HepG2 (cell line): ENCODE measurements at regions not wholly inside any gene's neighbourhood (a gene's known extent, or its start where the extent isn't known, plus 50 kb on each side); places are given as distances from the start of the nearest gene placed in this dataset.

Experiments used
- ATAC-seq: fragments of 200-7000 bp; cut with Tn5 transposase; 3 replicates; pipeline ENCODE4 v1.9.1; 2020; ENCODE audit warnings: mild to moderate bottlenecking, moderate library complexity
- BruUV-seq: library from RNA; stranded (reverse); fragments of 400-500 nt; replicated peaks from 2 replicates; lab custom pipeline; 2021; lab: Mats Ljungman, UMichigan
- CTCF ChIA-PET: fragments of 300-600 bp; formaldehyde crosslinking; extraction: SDS; loops from one replicate; lab custom pipeline; 2021; ENCODE audit warnings: low total read pairs, inconsistent platforms, low intra/inter-chr PET ratio; lab: Yijun Ruan, JAX
- POLR2A ChIA-PET: fragments of 350-600 bp; sonication (Branson Sonifier 250); formaldehyde crosslinking; loops from one replicate; lab custom pipeline; 2020; ENCODE audit warnings: antibody characterized with exemption, inconsistent platforms; lab: Yijun Ruan, JAX
- DNase-seq: peaks from one replicate; pipeline ENCODE4 v3.0.0-alpha.2; 2015; ENCODE audit warnings: low spot score
- FAIRE-seq: peaks from 3 replicates; lab custom pipeline; 2011; peaks lifted over from hg19 to GRCh38; lab: Jason Lieb, UNC
- H2AFZ ChIP-seq: one replicate; pipeline ENCODE4 v1.6.1; 2011; ENCODE audit warnings: low read length, inconsistent platforms
- H3K27ac ChIP-seq: fragments of 300-600 bp; 3 replicates; pipeline ENCODE4 v1.8.0; 2011; ENCODE audit warnings: mixed run types, mild to moderate bottlenecking, mixed read lengths, low read length, inconsistent platforms; ENCODE audit not compliant: insufficient read depth; ENCODE audit errors: extremely low read length
- H3K27me3 ChIP-seq, 2 experiments: fragments of 200-600 bp in 1 of 2; 2 replicates in 1 of 2; 3 replicates in 1 of 2; pipeline versions ENCODE4 v1.6.0 to v1.8.0; 2011; ENCODE audit warnings: low read length in 2 of 2, mild to moderate bottlenecking in 2 of 2, moderate library complexity in 2 of 2, inconsistent platforms in 1 of 2; ENCODE audit not compliant: insufficient read depth in 2 of 2, control insufficient read depth in 1 of 2
- H3K36me3 ChIP-seq, 2 experiments: fragments of 200-600 bp in 1 of 2; replicated peaks in 1 of 2; 2 replicates in 1 of 2; 3 replicates in 1 of 2; pipeline versions ENCODE4 v1.5.1 to v1.8.0; 2011; ENCODE audit warnings: low read length in 2 of 2, inconsistent platforms in 1 of 2; ENCODE audit not compliant: insufficient read depth in 2 of 2, control insufficient read depth in 1 of 2
- H3K4me1 ChIP-seq: 2 replicates; pipeline ENCODE4 v1.5.1; 2012; ENCODE audit warnings: low read length, inconsistent platforms; ENCODE audit not compliant: insufficient read depth
- H3K4me2 ChIP-seq: 2 replicates; pipeline ENCODE4 v1.6.0; 2011; ENCODE audit warnings: low read depth, low read length, inconsistent platforms
- H3K4me3 ChIP-seq, 3 experiments: fragments of 200-600 bp in 1 of 3; sonication (generic), shearing (Covaris generic) in 1 of 3; replicated peaks in 1 of 3; 2 replicates each; pipeline ENCODE4 v1.5.1; 2011 to 2016; ENCODE audit warnings: low read length in 3 of 3, inconsistent platforms in 2 of 3, low read depth in 2 of 3, mild to moderate bottlenecking in 2 of 3, control low read depth in 1 of 3, mixed read lengths in 1 of 3; ENCODE audit not compliant: insufficient read depth in 1 of 3
- H3K79me2 ChIP-seq: one replicate; pipeline ENCODE4 v1.6.1; 2011; ENCODE audit warnings: low read length, inconsistent platforms; ENCODE audit not compliant: insufficient read depth
- H3K9ac ChIP-seq: 2 replicates; pipeline ENCODE4 v1.6.0; 2011; ENCODE audit warnings: mild to moderate bottlenecking, low read depth, low read length, inconsistent platforms; ENCODE audit not compliant: insufficient read depth
- H3K9me3 ChIP-seq: 2 replicates; pipeline ENCODE4 v1.5.1; 2012; ENCODE audit warnings: mild to moderate bottlenecking, low read length
- H4K20me1 ChIP-seq: 2 replicates; pipeline ENCODE4 v1.6.0; 2011; ENCODE audit warnings: inconsistent platforms, mild to moderate bottlenecking, low read length, moderate library complexity; ENCODE audit not compliant: insufficient read depth
- ARID2 ChIP-seq: sonication (generic); formaldehyde crosslinking; IDR thresholded peaks from 2 replicates; pipeline ENCODE4 v1.8.1; 2022; ENCODE audit warnings: mild to moderate bottlenecking, missing genetic modification reagents, borderline replicate concordance
- ATF7 ChIP-seq, 2 experiments: fragments of 450-650 bp in 1 of 2; sonication (generic) in 1 of 2; formaldehyde crosslinking in 1 of 2; IDR thresholded peaks; 2 replicates each; pipeline versions ENCODE4 v1.4.0 to v1.6.1; 2016 to 2020; ENCODE audit warnings: antibody characterized with exemption in 1 of 2, mild to moderate bottlenecking in 1 of 2, missing genetic modification reagents in 1 of 2
- CCDC6 ChIP-seq: sonication (generic); formaldehyde crosslinking; IDR thresholded peaks from 2 replicates; pipeline ENCODE4 v1.8.1; 2022; ENCODE audit warnings: mild to moderate bottlenecking, missing genetic modification reagents, moderate library complexity
- CHD2 ChIP-seq: IDR thresholded peaks from 2 replicates; pipeline ENCODE4 v1.6.1; 2011; ENCODE audit warnings: low read depth, low read length, improper control_type of control experiment
- CSRNP2 ChIP-seq: sonication (generic); formaldehyde crosslinking; conservative IDR thresholded peaks from 2 replicates; pipeline ENCODE4 v1.8.0; 2022; ENCODE audit warnings: low read depth, missing genetic modification reagents
- FIP1L1 ChIP-seq: fragments of 200-400 bp; formaldehyde crosslinking; IDR thresholded peaks from 2 replicates; pipeline ENCODE4 v1.6.1; 2018; ENCODE audit warnings: low read depth, mild to moderate bottlenecking, low read length, moderate library complexity, borderline replicate concordance; ENCODE audit not compliant: insufficient read depth
- FLYWCH1 ChIP-seq: sonication (generic); formaldehyde crosslinking; IDR thresholded peaks from 2 replicates; pipeline ENCODE4 v1.8.1; 2023; ENCODE audit warnings: mild to moderate bottlenecking, missing genetic modification reagents
- FOXP1 ChIP-seq, 2 experiments: fragments of 450-650 bp in 1 of 2; IDR thresholded peaks; 2 replicates each; pipeline ENCODE4 v1.6.1; 2017 to 2018; ENCODE audit warnings: antibody characterized with exemption in 1 of 2
- GABPA ChIP-seq, 2 experiments: IDR thresholded peaks; 2 replicates each; pipeline ENCODE4 v1.6.1; 2011 to 2016; ENCODE audit warnings: low read depth in 2 of 2, low read length in 1 of 2, missing biosample characterization in 1 of 2, missing genetic modification characterization in 1 of 2
- HDAC1 ChIP-seq: sonication (generic); formaldehyde crosslinking; IDR thresholded peaks from 2 replicates; pipeline ENCODE4 v1.5.1; 2020; ENCODE audit warnings: mild to moderate bottlenecking, missing genetic modification reagents
- KDM1A ChIP-seq: IDR thresholded peaks from 2 replicates; pipeline ENCODE4 v1.6.1; 2016; ENCODE audit warnings: missing compliant biosample characterization
- KDM5B ChIP-seq: sonication (generic); formaldehyde crosslinking; IDR thresholded peaks from 2 replicates; pipeline ENCODE4 v1.4.0; 2020; ENCODE audit warnings: missing genetic modification reagents, mild to moderate bottlenecking, borderline replicate concordance
- MBNL3 ChIP-seq: fragments of 250-450 bp; sonication (Bioruptor Pico); conservative IDR thresholded peaks from 2 replicates; pipeline ENCODE4 v1.8.0; 2022; ENCODE audit warnings: mild to moderate bottlenecking, inconsistent platforms
- NR0B2 ChIP-seq: sonication (generic); formaldehyde crosslinking; IDR thresholded peaks from 2 replicates; pipeline ENCODE4 v1.4.0; 2020; ENCODE audit warnings: mild to moderate bottlenecking, missing genetic modification reagents
- ONECUT2 ChIP-seq: sonication (generic); formaldehyde crosslinking; IDR thresholded peaks from 2 replicates; pipeline ENCODE4 v1.4.0; 2020; ENCODE audit warnings: missing genetic modification reagents
- TFDP1 ChIP-seq: IDR thresholded peaks from 2 replicates; pipeline ENCODE4 v1.6.1; 2016; ENCODE audit warnings: missing compliant biosample characterization, missing genetic modification reagents, borderline replicate concordance
- THAP9 ChIP-seq: sonication (generic); formaldehyde crosslinking; IDR thresholded peaks from 2 replicates; pipeline ENCODE4; 2020; ENCODE audit warnings: missing genetic modification reagents, mild to moderate bottlenecking, borderline replicate concordance
- TOPORS ChIP-seq: sonication (generic); formaldehyde crosslinking; IDR thresholded peaks from 2 replicates; pipeline ENCODE4 v1.8.0; 2023; ENCODE audit warnings: mild to moderate bottlenecking, missing genetic modification reagents
- ZNF432 ChIP-seq: sonication (generic); formaldehyde crosslinking; IDR thresholded peaks from 2 replicates; pipeline ENCODE4 v1.5.0; 2020; ENCODE audit warnings: missing genetic modification reagents, mild to moderate bottlenecking, borderline replicate concordance
- ZNF672 ChIP-seq: sonication (generic); formaldehyde crosslinking; IDR thresholded peaks from 2 replicates; pipeline ENCODE4 v1.8.1; 2022; ENCODE audit warnings: missing genetic modification reagents
- WGBS: methylation state at CpG from one replicate; pipeline ENCODE4 v1.1.6; 2017; ENCODE audit warnings: low lambda C conversion rate; 5-methylcytosine and 5-hydroxymethylcytosine counted together
- in situ Hi-C: cut with HindIII; loops from 2 replicates; pipeline ENCODE4 v1.10.0; 2017; ENCODE audit warnings: low pct_unique_long_range_greater_than_20kb; ENCODE audit not compliant: extremely low pct_ligation_motif_present
- intact Hi-C: fragments of 100-400 bp; cut with micrococcal nuclease; formaldehyde crosslinking; loops from one replicate; pipeline ENCODE4 v1.10.0; 2022; ENCODE audit not compliant: unreplicated experiment

GRCh38 chr3:104359546-104359945 is 1007.2 kb upstream of the ALCAM start:
- DNase-seq (no peak), ATAC-seq (no peak), FAIRE-seq (no peak)
- intact Hi-C loops: no loop called here
- Histone ChIP-seq H3K27me3 (no peaks in the 10 kb centered on the region), H3K79me2 (no peaks in the 10 kb centered on the region), H3K4me2 (no peak overlapping the region), H3K4me3 (no peak overlapping the region), H3K4me1 (no peaks in the 10 kb centered on the region), H3K9ac (no peak overlapping the region), H3K9me3 (no peaks in the 10 kb centered on the region; the same call in 1 of the 2 replicates), H3K27ac (no peak overlapping the region), H4K20me1 (no peaks in the 10 kb centered on the region), H3K36me3 (no peaks in the 10 kb centered on the region), H2AFZ (no peak overlapping the region)
- 6% methylated on average over 4 of the region's 4 CpGs for WGBS
- ChIA-PET POLR2A (no interaction called here), CTCF (no interaction called here)
- TF ChIP-seq FOXP1 (IDR thresholded peaks at IDR 0.05) (no peak), FOXP1 (CRISPR knock-in tag; IDR thresholded peaks at IDR 0.05) (no peak), HDAC1 (CRISPR knock-in tag) (no peak), THAP9 (CRISPR knock-in tag) (no peak), ARID2 (no peak), GABPA (IDR thresholded peaks at IDR 0.05; ENCODE audit: low read depth, low read length) (no peak), GABPA (CRISPR knock-in tag; IDR thresholded peaks at IDR 0.05; ENCODE audit: low read depth) (no peak), CHD2 (no peak), ONECUT2 (no peak), TFDP1 (CRISPR knock-in tag) (no peak), TOPORS (CRISPR knock-in tag) (no peak), ZNF432 (CRISPR knock-in tag) (no peak), KDM1A (CRISPR knock-in tag) (no peak), CSRNP2 (CRISPR knock-in tag) (no peak), NR0B2 (no peak), ZNF672 (CRISPR knock-in tag) (no peak), MBNL3 (CRISPR knock-in tag) (no peak), KDM5B (no peak), ATF7 (IDR thresholded peaks at IDR 0.05) (no peak), ATF7 (CRISPR knock-in tag; IDR thresholded peaks at IDR 0.05) (no peak), CCDC6 (CRISPR knock-in tag) (no peak), FIP1L1 (no peak), FLYWCH1 (no peak)
- no TSS peak for BruUV-seq
- in situ Hi-C loops: no loop called here
